Prostate gland (tissue), 2 donors: ENCODE measurements at regions not wholly inside any gene's neighbourhood (a gene's known extent, or its start where the extent isn't known, plus 50 kb on each side); places are given as distances from the start of the nearest gene placed in this dataset.

ENCODE experiments used
- DNase-seq: peaks from one replicate; pipeline ENCODE4 v3.0.0-alpha.2; 2019; ENCODE audit warnings: low spot score
- H3K27ac ChIP-seq, 2 donors: fragments of 200-600 bp; sonication (generic); 2 replicates each; pipeline ENCODE4 v1.5.1; 2017 to 2019
- H3K27me3 ChIP-seq: fragments of 200-600 bp; sonication (generic); replicated peaks from 2 replicates; pipeline ENCODE4 v1.5.1; 2019; ENCODE audit not compliant: insufficient read depth
- H3K36me3 ChIP-seq, 2 donors: fragments of 200-600 bp; sonication (generic); 1 replicate in 1 of 2; 2 replicates in 1 of 2; pipeline versions ENCODE4 v1.5.1 to v1.8.1; 2017 to 2019
- H3K4me1 ChIP-seq: fragments of 200-600 bp; sonication (generic); replicated peaks from 2 replicates; pipeline ENCODE4 v1.5.1; 2019
- H3K4me3 ChIP-seq, 2 donors: fragments of 200-600 bp; sonication (generic); 2 replicates each; pipeline ENCODE4 v1.5.1; 2017 to 2019
- H3K9me3 ChIP-seq: fragments of 200-600 bp; sonication (generic); 2 replicates; pipeline ENCODE4 v1.5.1; 2017
- CTCF ChIP-seq, 4 experiments: fragments of 200-600 bp in 2 of 4; fragments of 450-650 bp in 2 of 4; sonication (generic) in 2 of 4; IDR thresholded peaks; 1 replicate in 3 of 4; 2 replicates in 1 of 4; pipeline ENCODE4 v1.5.1; 2016 to 2019; ENCODE audit warnings: antibody characterized with exemption in 4 of 4, mild to moderate bottlenecking in 2 of 4, moderate library complexity in 2 of 4
- POLR2A ChIP-seq: fragments of 450-650 bp; IDR thresholded peaks from one replicate; pipeline ENCODE4 v1.6.1; 2016; ENCODE audit warnings: antibody characterized with exemption, mild to moderate bottlenecking
- POLR2AphosphoS5 ChIP-seq: sonication (generic); formaldehyde crosslinking; IDR thresholded peaks from one replicate; pipeline ENCODE4 v1.6.1; 2017; ENCODE audit warnings: antibody characterized with exemption
- WGBS: methylation state at CpG from one replicate; pipeline ENCODE4 v1.1.5; 2018; 5-methylcytosine and 5-hydroxymethylcytosine counted together
- intact Hi-C: fragments of 100-400 bp; cut with DNase I; formaldehyde crosslinking; loops from one replicate; pipeline ENCODE4 v1.14.2; 2022

GRCh38 chr14:30375296-30375892, 183.6 kb upstream of the G2E3 start:
- 40% methylated on average over 5 of the region's 5 CpGs for WGBS
- H3K27me3 ChIP-seq = no peaks in the 10 kb centered on the region
- DNase-seq = peak; percentile 29
- H3K4me1 ChIP-seq = no peaks in the 10 kb centered on the region
- no peaks in the 10 kb centered on the region for H3K9me3 ChIP-seq
- no peak overlapping the region for H3K4me3 ChIP-seq
- no peak overlapping the region for H3K27ac ChIP-seq
- intact Hi-C loops = loop anchor here (5.0 kb wide), 1 partner anchor 147 kb away; no protein-coding TSS in a partner anchor
- TF ChIP-seq CTCF (IDR thresholded peaks at IDR 0.05) = peak in 3 of 4 experiments; percentile 55 to 63 (median 56)
- no peak for TF ChIP-seq POLR2AphosphoS5
- H3K36me3 ChIP-seq = no peaks in the 10 kb centered on the region

GRCh38 chr14:30381861-30382480, 177.0 kb upstream of the G2E3 start:
- TF ChIP-seq POLR2AphosphoS5 (no peak), CTCF (IDR thresholded peaks at IDR 0.05) (no peak), POLR2A (no peak)
- Histone ChIP-seq H3K9me3 (no peaks in the 10 kb centered on the region), H3K4me1 (no peaks in the 10 kb centered on the region), H3K36me3 (no peaks in the 10 kb centered on the region), H3K27me3 (no peaks in the 10 kb centered on the region), H3K27ac (no peak overlapping the region), H3K4me3 (no peak overlapping the region)
- WGBS = 63% methylated on average over 2 of the region's 2 CpGs
- DNase-seq = no peak
- intact Hi-C loops = no loop called here

- 74% methylated on average over 1 of the region's 1 CpG for WGBS
- TF ChIP-seq CTCF (IDR thresholded peaks at IDR 0.05) (no peak), POLR2A (no peak), POLR2AphosphoS5 (no peak)
These were observed 173.0 kb upstream of the G2E3 start for GRCh38 chr14:30385925-30386324.

GRCh38 chr14:30387871-30388270, 171.1 kb upstream of the G2E3 start:
- intact Hi-C loops = no loop called here
- H3K4me1 ChIP-seq = no peaks in the 10 kb centered on the region
- 79% methylated on average over 3 of the region's 3 CpGs for WGBS
- no peak overlapping the region for H3K4me3 ChIP-seq
- TF ChIP-seq POLR2AphosphoS5 = no peak
- TF ChIP-seq POLR2A = no peak
- TF ChIP-seq CTCF (IDR thresholded peaks at IDR 0.05) = no peak
- no peak overlapping the region for H3K27ac ChIP-seq
- DNase-seq = no peak
- H3K9me3 ChIP-seq = no peaks in the 10 kb centered on the region
- H3K27me3 ChIP-seq = no peaks in the 10 kb centered on the region
- H3K36me3 ChIP-seq = no peaks in the 10 kb centered on the region

More at GRCh38 chr14:30385925-30386324, 173.0 kb upstream of the G2E3 start:
- intact Hi-C loops = no loop called here
- H3K36me3 ChIP-seq = no peaks in the 10 kb centered on the region
- H3K4me3 ChIP-seq = no peak overlapping the region
- no peak overlapping the region for H3K27ac ChIP-seq
- no peaks in the 10 kb centered on the region for H3K4me1 ChIP-seq
- H3K27me3 ChIP-seq = no peaks in the 10 kb centered on the region
- DNase-seq = no peak
- no peaks in the 10 kb centered on the region for H3K9me3 ChIP-seq
